ENCODE measurements at regions not wholly inside any gene's neighbourhood (a gene's known extent, or its start where the extent isn't known, plus 50 kb on each side); places are given as distances from the start of the nearest gene placed in this dataset.
"Not testable (repeated sequence)": the region's sequence is repeated elsewhere in the genome, so short reads cannot be mapped to it uniquely, and the experiment has no call there.

DNA sequence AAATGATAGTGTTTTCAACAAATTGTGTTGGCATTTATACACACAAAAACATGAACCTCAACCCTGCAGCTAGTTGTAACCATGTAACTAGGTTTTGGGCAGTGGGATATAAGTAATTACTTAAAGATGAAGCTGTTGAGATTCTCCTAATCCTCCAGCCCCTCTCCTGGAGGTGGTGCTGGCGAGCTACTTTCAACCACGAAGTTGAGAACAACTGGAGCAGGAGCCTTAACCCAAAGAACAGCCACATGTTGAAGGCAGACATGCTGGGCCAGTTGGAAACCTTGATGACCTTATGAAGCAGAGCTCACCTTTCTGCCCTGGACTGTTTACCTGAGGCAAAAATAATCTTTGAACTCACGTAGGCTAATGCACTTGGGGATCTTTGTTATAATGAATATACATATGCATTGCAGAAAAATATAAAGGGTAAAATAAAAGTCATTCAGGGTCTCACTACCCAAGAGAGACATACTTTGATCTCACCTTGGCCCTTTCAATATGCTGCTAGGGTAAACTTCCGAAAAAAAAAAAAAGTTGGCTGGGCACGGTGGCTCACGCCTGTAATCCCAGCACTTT lies 89.6 kb upstream of the NPAS2 start:
- ATAC-seq (peak; percentile 76), DNase-seq (ENCODE audit: low spot score) (peak; percentile 67)
- intact Hi-C loops (cut with DNase I), result no loop called here

DNA sequence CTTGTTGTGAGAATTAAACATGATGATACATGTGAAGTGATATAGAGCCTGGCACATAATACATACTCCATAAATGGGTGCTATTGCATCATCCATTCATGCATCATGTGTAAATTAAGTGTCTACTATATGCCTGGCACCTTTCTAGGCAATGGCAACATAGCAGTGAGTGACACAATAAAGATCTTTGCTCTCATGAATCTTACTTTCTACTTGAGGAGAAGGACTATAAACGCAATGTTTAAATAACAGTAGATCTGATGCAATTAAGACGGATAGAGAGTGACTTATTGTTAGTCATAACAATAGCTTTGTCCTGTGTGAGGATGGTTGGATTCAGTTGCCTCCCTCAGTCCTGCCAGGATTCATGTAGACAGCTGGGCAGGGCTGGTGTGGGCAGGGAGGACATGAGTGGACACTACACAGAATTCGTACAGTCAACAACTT lies 88.4 kb upstream of the NPAS2 start:
- ATAC-seq (no peak), DNase-seq (ENCODE audit: low spot score) (no peak)
- intact Hi-C loops (cut with DNase I), result no loop called here

DNA sequence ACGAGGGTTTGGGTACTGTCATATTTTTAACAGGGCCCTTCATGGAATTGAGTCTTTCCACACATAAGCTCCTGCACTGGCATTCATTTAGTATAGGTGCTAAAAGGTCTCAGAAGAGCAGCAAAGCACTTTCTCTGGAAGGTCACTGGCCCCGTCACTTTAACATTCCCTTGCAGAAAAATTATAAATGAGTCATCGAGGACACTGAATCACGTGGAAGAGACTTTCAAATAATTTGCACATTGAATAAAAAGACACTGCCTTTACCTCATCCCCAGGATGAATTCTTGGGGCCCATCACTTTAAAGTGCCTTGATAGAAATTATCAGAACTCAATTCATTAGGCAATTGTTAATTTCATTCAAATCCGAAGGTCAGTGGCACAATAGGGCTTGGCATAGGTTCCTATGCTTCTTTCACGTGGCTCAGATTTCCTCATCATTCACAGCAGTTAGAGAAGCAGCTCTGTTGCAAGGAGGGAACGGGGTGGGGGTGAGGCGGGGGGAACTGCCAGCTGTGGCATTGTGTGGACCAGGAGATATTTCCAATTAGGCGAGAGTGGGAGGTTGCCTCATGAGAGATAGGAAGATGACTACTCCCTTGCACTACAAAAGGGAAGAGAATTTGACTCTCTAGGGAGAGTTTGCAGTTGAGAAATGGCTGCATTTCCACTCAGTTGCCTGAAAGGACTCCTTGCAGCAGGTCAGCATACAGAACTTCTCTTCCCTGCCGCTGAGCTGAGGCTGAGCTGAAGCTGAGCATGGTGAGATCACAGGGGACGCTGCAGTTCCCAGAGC lies 86.3 kb upstream of the NPAS2 start:
- intact Hi-C loops (cut with DNase I), result no loop called here
- ATAC-seq (peak; percentile 86), DNase-seq (ENCODE audit: low spot score) (no peak)

DNA sequence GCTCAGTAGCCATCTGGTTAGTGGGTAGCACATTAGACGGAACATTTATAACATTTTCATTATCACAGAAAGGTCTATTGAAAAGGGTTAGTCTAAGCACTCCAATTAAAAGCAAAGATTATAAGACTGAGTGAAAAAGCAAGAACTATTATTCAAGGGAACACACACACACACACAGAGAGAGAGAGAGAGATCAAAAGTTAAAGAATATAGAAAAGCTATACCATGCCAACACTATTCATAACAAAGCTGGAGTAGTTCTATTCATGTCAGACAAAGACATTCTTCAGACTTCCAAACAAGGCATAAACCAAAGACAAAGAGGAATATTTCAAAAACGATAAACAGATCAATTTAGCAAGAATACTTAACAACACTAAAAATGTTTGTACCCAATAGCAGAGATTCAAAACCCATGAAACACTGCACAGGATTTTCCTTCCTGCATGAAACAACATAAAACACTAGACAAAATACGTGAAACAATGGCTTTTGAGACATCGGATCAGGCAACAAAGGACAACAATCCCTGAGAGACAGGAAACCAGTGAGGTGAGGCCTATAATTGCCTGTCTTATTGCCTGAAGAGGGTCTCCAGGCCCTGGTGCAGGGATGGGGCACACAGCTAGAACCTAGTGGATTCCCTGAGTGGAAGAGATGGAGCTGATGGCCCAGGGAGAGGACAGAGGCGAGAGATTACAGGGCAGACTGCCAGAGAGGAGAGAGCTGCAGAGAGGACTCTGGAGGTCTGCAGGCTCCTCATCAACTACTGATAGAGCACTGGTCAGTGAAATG lies 83.6 kb upstream of the NPAS2 start:
- ATAC-seq (no peak), DNase-seq (ENCODE audit: low spot score) (no peak)
- intact Hi-C loops (cut with DNase I), result no loop called here

DNA sequence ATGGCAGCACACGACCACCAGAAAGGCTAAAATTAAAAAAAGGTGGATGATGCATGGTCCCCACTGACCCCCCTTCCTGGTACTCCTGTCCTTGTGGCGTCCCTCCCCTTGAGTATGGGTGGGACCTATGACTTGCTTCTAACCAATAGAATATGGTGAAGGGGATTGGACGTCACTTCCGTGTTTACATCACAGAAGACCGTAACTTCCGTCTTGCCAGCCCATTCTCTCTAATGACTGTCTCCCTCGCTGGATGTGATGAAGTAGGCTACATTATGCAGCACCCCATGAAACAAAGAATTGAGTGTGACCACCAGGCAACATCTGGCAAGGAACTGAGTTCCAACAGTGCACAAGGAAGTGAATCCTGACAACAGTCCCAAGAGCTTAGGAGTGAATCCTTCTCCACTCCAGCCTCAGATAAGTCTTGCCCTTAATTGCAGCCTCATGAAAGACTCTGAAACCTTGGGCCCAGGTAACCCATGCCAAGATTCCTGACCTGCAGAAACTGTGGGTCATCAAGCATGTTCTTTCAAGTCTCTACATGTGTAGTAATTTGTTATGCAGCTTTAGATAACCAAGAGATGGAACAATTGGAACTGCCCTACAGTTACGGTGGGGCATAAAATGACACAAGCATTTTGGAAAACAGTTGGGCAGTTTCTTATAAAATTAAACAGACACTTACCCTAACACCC lies 80.1 kb upstream of the NPAS2 start:
- ATAC-seq (no peak), DNase-seq (ENCODE audit: low spot score) (no peak)
- intact Hi-C loops (cut with DNase I), result no loop called here

DNA sequence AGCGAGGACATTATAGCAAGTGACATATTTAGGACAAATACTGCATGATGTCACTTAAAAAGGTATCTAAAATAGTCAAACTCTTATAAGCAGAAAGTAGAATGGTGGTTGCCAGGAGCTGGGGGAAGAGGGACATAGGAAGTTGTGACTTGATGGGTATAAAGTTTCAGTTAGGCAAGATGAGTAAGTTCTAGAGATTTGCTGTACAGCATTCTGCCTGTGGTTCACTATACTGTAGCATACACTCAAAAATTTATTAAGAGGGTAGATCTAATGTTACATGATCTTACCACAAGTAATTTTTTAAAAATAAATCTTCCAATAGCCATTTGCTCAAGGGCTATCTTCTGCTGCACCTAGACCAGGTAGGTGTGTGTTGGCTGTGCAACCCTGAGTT lies 78.1 kb upstream of the NPAS2 start:
- intact Hi-C loops (cut with DNase I), result no loop called here
- ATAC-seq (no peak), DNase-seq (ENCODE audit: low spot score) (no peak)

DNA sequence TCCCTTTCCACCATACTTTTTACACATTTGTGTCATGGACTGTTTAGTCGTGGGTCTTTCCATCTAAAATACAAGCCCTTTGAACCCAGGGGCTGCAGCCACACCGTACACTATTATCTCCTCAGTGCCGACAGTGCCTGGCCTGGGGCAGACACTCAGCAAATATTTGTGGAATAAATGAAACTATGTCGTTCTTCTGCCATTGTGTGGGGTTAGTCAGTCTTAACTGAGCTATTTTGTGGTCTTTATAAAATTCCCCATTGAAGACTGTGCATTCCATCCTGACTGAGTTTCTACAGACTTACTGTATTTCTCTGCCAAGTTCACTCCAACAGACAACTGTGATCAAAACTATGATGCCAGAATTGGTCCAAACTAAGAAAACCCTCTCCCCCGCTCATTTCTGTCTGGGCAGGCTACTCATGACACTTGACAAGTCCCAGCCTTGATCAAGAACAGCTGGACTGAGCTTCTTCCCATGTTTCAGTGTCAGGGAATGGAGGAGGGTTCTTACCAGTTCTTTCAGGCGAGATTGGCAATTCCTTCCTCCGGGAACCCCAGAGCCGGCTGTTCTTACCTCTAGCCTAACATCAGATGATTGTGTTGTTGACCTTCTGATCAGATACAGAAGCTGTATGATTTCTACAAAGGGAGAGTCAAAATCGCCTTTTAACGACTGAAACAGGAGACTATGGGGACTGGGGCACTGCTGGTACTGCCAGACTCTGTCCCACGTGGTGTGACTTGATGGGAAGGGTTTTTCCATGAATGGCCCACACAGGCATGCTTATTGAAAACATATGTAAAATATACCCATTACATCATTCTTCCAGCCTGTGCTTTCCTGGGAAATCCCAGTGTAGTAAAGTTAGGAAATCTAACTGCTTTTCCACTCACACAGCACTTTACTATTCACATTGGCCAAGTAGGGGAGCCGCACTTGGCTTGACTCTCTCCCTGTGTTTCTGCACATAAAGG lies 77.4 kb upstream of the NPAS2 start:
- no peak for DNase-seq (ENCODE audit: low spot score)
- intact Hi-C loops (cut with DNase I), result no loop called here
- ATAC-seq, result peak; percentile 85

DNA sequence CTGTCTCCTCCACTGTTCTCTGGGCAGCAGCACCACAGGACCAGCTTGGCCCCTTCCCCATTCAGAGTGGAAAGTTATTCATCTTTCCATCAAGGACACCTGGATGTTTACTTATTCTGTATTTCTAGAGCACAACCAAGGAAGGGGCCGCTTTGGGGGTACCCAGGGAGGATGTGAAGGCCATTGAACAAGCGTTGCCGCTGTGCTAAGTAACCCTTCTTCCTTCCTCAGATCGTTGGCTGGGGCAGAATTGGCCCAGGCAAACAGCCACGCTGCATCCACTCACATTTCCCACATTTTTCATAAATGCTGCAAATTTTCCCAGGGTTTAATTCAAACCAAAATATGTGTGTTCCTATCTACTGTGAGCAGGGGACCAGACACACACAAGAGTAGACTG lies 76.2 kb upstream of the NPAS2 start:
- no peak for ATAC-seq
- intact Hi-C loops (cut with DNase I), result no loop called here
- no peak for DNase-seq (ENCODE audit: low spot score)

DNA sequence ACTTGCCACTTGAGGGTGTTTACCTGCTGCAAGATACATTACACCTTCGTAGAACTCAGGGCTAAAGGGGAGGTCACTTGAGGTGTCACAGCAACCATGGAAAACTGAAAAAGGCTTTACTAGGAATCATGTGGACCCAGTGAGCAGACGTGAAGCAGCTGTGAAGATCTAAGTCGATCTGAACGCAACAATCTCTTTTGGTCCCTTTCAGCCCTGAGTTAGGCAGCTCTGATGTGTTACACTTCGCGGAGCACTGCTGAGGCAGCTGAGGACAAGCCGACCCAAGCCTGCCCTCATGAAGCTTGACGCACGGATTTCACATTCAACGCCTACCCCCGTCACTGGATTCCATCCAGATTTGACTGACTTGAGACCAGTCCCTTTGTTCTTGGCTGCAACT lies 75.8 kb upstream of the NPAS2 start:
- DNase-seq (ENCODE audit: low spot score) (no peak), ATAC-seq (no peak)
- intact Hi-C loops (cut with DNase I), result no loop called here

DNA sequence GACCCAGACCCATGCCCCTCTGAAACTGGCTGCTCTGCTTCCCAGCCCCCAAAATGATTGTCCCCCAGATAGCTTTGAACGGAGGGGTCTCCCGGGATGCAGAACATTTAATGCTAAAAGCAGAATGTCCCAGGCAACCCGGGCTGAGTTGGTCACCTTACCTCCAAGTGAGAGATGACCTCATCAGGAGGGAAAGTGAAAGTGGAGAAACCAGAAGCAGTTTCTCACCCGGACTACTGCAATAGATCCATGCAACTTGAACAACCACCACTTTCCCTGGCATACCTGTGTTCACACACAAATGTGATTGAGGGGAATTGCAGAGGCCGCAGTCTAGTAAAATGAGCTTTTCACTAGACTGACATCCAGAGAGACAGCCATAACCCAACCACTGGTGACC lies 75.3 kb upstream of the NPAS2 start:
- DNase-seq (ENCODE audit: low spot score), result no peak
- intact Hi-C loops (cut with DNase I), result no loop called here
- no peak for ATAC-seq

DNA sequence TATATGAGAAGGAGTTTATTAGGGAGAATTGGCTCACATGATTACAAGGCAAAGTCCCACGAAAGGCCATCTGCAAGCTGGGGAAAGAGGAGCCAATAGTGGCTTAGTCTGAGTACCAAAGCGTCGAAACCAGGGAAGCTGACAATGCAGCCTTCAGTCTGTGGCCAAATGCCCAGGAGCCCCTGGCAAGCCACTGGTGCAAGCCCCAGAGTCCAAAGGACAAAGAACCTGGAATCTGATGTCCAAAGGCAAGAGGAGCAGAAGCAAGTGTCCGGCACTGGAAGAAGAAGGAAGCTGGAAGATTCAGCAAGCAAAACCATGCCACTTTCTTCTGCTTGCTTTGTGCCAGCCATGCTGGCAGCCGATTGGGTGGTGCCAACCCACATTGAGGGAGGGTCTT lies 74.3 kb upstream of the NPAS2 start:
- intact Hi-C loops (cut with DNase I), result no loop called here
- ATAC-seq, result no peak
- DNase-seq (ENCODE audit: low spot score), result no peak

DNA sequence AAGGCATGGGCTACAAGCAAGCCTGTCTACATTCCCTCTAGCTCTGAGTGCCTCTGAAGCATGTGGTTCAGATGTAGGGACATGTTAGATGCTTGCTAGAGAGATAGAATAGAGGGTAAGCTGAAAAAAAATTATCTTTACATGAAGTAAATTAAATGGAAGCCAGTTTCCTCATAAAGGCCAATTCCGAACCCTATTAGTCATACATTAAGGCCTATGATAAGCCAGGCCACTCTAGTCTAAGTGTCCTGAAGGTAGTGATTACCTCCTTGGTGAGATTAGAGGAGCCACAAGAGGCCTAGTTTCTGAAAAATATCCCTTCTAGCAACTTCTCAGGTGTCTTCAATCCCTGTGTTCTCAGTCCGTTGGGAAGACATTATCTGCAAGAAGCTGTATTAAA lies 72.4 kb upstream of the NPAS2 start:
- intact Hi-C loops (cut with DNase I), result no loop called here
- no peak for ATAC-seq

DNA sequence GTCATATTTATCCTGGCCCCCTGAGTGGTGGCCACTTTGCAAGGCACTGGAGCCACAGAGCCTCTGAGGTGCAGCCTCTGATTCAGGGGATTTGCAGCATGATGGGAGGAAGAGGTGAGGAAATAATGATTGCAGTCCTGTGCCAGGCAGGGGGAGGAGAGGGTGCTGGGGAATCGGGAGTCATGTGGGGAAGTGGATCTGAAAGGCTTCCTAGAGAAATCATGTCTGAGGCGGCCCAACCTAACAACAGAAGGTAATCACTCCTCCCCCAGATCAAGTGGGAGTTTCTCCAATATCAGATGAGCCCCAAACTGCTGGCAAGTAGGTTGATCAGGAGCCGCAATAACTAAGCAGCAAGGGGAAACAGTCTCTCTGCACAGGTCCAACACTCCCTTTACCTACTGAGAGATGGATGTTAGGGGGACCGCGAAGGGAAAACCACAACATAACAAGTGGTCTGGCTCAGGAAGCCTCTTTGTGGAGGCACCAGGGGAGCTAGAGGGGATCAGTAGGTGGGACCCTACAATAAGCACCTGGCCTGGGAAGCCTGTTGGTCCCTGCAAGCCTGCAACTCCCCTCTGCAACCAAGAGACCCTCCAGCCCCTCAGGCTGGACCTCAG lies 71.8 kb upstream of the NPAS2 start:
- ATAC-seq (no peak), DNase-seq (ENCODE audit: low spot score) (no peak)
- intact Hi-C loops (cut with DNase I), result no loop called here

More for the DNA sequence above, 72.4 kb upstream of the NPAS2 start:
- DNase-seq (ENCODE audit: low spot score), result no peak

DNA sequence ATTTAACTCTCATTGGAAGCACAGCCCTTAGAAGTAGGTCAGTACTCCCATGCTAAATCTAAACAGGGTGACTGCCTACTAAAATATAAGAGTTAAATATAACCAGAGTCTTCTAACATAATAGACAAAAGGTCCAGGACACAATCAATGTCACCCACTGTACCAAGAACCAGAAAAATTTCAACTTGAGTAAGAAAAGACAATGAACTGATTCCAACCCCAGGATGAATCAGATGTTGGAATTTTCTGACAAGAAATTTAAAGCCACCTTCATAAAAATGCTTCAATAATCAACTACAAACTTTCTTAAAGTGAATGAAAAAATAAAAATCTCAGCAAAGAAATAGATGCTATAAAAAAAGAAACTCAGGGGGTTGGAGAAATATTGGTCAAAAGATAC lies 71.3 kb upstream of the NPAS2 start:
- intact Hi-C loops (cut with DNase I), result no loop called here
- no peak for DNase-seq (ENCODE audit: low spot score)
- ATAC-seq, result no peak

DNA sequence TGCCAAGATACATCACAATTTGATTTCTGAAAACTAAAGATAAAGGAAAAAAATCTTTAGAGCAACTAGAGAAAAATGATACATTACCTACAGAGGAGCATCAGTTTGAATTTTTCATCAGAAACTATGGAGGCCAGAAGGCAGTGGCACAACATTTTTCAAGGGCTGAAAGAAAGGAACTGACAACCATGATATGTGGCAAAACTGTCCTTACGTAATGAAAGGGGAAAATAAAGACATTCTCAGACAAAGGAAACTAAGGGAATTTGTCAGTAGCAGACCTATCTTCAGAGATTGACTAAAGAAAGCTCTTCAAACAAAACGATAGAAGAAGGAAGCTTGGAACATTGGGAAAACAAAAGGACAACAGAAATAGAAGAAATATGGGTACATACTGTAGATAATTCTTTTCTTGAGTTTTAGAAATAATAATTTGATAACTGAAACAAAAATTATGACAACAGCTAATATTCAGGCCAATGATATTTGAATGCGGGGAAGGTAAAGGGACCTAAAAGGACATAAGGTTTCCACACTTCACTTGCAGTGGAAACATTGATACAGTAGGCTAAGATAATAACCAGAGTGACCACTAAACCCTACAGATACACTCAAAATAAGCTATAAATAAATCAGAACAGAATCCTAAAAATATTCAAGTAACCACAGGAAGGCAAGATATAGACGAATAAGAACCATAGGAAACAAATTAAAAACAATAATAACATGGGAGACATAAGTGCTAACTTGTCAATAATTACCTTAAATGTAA lies 70.0 kb upstream of the NPAS2 start:
- ATAC-seq (no peak), DNase-seq (ENCODE audit: low spot score) (no peak)
- intact Hi-C loops (cut with DNase I), result no loop called here

DNA sequence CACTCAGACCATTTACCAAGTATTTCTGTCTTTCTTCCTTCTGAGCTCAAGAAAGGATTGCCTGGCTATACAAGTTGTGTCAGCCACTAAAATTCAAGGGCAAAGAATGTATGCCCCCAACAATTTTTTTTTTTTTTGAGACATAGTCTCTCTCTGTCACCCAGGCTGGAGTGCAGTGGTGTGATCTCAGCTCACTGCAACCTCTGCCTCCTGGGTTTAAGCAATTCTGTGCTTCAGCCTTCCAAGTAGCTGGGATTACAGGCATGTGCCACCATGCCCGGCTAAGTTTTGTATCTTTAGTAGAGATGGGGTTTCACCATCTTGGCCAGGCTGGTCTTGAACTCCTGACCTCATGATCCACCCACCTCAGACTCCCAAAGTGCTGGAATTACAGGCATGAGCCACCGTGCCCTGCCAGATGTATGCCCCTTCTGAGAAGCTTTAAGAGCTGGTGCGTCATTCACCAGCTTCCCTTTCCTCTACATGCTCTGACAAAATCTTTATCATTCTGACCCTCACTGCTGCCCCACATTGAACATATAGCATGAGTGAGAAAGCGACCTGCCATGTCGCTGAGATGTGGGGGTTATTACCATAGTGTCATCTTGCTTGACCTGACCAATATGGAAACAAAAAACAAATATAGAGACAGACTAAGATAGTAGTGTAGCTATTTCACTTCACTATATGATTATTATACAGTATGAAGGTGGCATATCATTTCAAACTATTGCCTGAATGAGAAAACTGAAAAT lies 67.9 kb upstream of the NPAS2 start:
- intact Hi-C loops (cut with DNase I); DNase-seq (ENCODE audit: low spot score); ATAC-seq: not testable (repeated sequence)
